ENCODE measurements at regions not wholly inside any gene's neighbourhood (a gene's known extent, or its start where the extent isn't known, plus 50 kb on each side); places are given as distances from the start of the nearest gene placed in this dataset.

- intact Hi-C loops (cut with micrococcal nuclease; ENCODE audit: unreplicated experiment), result no loop called here
- Mint-ChIP-seq H3K27me3 (ENCODE audit: insufficient read depth, unreplicated experiment) (peaks cover 49% of the 10 kb centered on the region), H3K4me3 (ENCODE audit: unreplicated experiment) (no peak overlapping the region), H3K27ac (ENCODE audit: unreplicated experiment) (no peak overlapping the region), H3K9me3 (ENCODE audit: unreplicated experiment) (no peaks in the 10 kb centered on the region), H3K4me1 (ENCODE audit: low read depth, unreplicated experiment) (no peaks in the 10 kb centered on the region), H3K36me3 (ENCODE audit: insufficient read depth, unreplicated experiment) (no peaks in the 10 kb centered on the region)
- ChIA-PET CTCF (no interaction called here), POLR2A (no interaction called here)
- no TSS peak for BruUV-seq (replicated peaks)
- Histone ChIP-seq H3K4me1 (no peaks in the 10 kb centered on the region), H3K27me3 (replicated peaks; ENCODE audit: control insufficient read depth, insufficient read depth, low read length) (peaks cover 3% of the 10 kb centered on the region), H3K9me3 (no peaks in the 10 kb centered on the region), H3K36me3 (ENCODE audit: control insufficient read depth, insufficient read depth, low read length) (no peaks in the 10 kb centered on the region), H3K4me3 (ENCODE audit: low read depth, low read length) (no peak overlapping the region)
- no peak for DNase-seq
- no peak for TF ChIP-seq CTCF (IDR thresholded peaks at IDR 0.05; ENCODE audit: insufficient read depth in 1 of 2, low read depth in 1 of 2, low read length in 1 of 2, severe bottlenecking in 1 of 2, unreplicated experiment in 1 of 2)
These were observed 78.9 kb downstream of the ENGASE start for GRCh38 chr17:79153367-79154130.

GRCh38 chr17:79152636-79153035 is 78.0 kb downstream of the ENGASE start:
- Histone ChIP-seq H3K4me3 (ENCODE audit: low read depth, low read length) (no peak overlapping the region), H3K4me1 (no peaks in the 10 kb centered on the region), H3K36me3 (ENCODE audit: control insufficient read depth, insufficient read depth, low read length) (no peaks in the 10 kb centered on the region), H3K9me3 (no peaks in the 10 kb centered on the region), H3K27me3 (replicated peaks; ENCODE audit: control insufficient read depth, insufficient read depth, low read length) (peaks cover 3% of the 10 kb centered on the region)
- ChIA-PET CTCF (interaction anchor here (0.6 kb wide), 1 partner anchor 134 kb away, joined by 4 read pairs; no protein-coding TSS in a partner anchor), POLR2A (no interaction called here)
- no peak for TF ChIP-seq CTCF (IDR thresholded peaks at IDR 0.05; ENCODE audit: insufficient read depth in 1 of 2, low read depth in 1 of 2, low read length in 1 of 2, severe bottlenecking in 1 of 2, unreplicated experiment in 1 of 2)
- no TSS peak for BruUV-seq (replicated peaks)
- peaks cover 42% of the 10 kb centered on the region for H3K27me3 Mint-ChIP-seq (ENCODE audit: insufficient read depth, unreplicated experiment)
- no peak overlapping the region for H3K27ac Mint-ChIP-seq (ENCODE audit: unreplicated experiment)
- H3K36me3 Mint-ChIP-seq (ENCODE audit: insufficient read depth, unreplicated experiment), result no peaks in the 10 kb centered on the region
- intact Hi-C loops (cut with micrococcal nuclease; ENCODE audit: unreplicated experiment), result no loop called here
- no peak for DNase-seq
- H3K4me1 Mint-ChIP-seq (ENCODE audit: low read depth, unreplicated experiment), result no peaks in the 10 kb centered on the region
- H3K4me3 Mint-ChIP-seq (ENCODE audit: unreplicated experiment), result no peak overlapping the region
- no peaks in the 10 kb centered on the region for H3K9me3 Mint-ChIP-seq (ENCODE audit: unreplicated experiment)

- intact Hi-C loops (cut with micrococcal nuclease; ENCODE audit: unreplicated experiment), result no loop called here
- Histone ChIP-seq H3K4me1 (no peaks in the 10 kb centered on the region), H3K27me3 (replicated peaks; ENCODE audit: control insufficient read depth, insufficient read depth, low read length) (peaks cover 3% of the 10 kb centered on the region), H3K36me3 (ENCODE audit: control insufficient read depth, insufficient read depth, low read length) (no peaks in the 10 kb centered on the region), H3K9me3 (no peaks in the 10 kb centered on the region), H3K4me3 (ENCODE audit: low read depth, low read length) (no peak overlapping the region)
- POLR2A ChIA-PET, result no interaction called here
- H3K36me3 Mint-ChIP-seq (ENCODE audit: insufficient read depth, unreplicated experiment), result no peaks in the 10 kb centered on the region
- CTCF ChIA-PET, result interaction anchor here (0.6 kb wide), 2 partner anchors 115 to 133 kb away, joined by 4 to 5 read pairs; no protein-coding TSS in a partner anchor
- no peak for TF ChIP-seq CTCF (IDR thresholded peaks at IDR 0.05; ENCODE audit: insufficient read depth in 1 of 2, low read depth in 1 of 2, low read length in 1 of 2, severe bottlenecking in 1 of 2, unreplicated experiment in 1 of 2)
- BruUV-seq (replicated peaks), result no TSS peak
- no peaks in the 10 kb centered on the region for H3K4me1 Mint-ChIP-seq (ENCODE audit: low read depth, unreplicated experiment)
- no peak for DNase-seq
- H3K27ac Mint-ChIP-seq (ENCODE audit: unreplicated experiment), result no peak overlapping the region
- no peak overlapping the region for H3K4me3 Mint-ChIP-seq (ENCODE audit: unreplicated experiment)
- peaks cover 42% of the 10 kb centered on the region for H3K27me3 Mint-ChIP-seq (ENCODE audit: insufficient read depth, unreplicated experiment)
- no peaks in the 10 kb centered on the region for H3K9me3 Mint-ChIP-seq (ENCODE audit: unreplicated experiment)
These were observed 77.5 kb downstream of the ENGASE start for GRCh38 chr17:79152110-79152509.

Measured in Caco-2 (cell line).